ENCODE measurements at regions not wholly inside any gene's neighbourhood (a gene's known extent, or its start where the extent isn't known, plus 50 kb on each side); places are given as distances from the start of the nearest gene placed in this dataset.

DNA sequence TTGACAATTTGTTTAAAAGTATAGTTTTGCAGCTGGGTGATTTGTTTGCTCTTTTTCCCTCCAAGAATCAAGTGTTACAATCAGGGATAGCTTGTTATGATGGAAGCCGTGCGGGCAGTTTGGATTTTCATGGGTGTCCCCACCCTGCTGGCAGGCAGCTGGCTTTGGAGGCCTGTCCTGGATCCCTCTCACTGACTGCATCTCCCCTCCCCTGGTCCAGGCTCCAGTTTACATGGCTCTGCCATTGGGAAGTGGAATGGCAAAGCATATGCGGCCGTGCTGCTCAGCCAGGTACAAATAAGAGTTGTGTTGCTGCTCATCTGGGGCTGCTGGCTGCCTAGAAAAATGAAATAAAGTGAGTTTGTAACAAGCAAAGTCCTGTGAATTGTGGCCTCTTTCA is 76.0 kb downstream of the CXCL12 start:
- Histone ChIP-seq H3K27me3 (no peaks in the 10 kb centered on the region), H3K36me3 (no peaks in the 10 kb centered on the region), H3K9me3 (no peaks in the 10 kb centered on the region), H3K27ac (replicated peaks in 1 of 4) (peak overlapping the region in 1 of 4 donors; percentile 50), H3K4me3 (no peak overlapping the region), H3K4me1 (peaks cover 4 to 32% (median 23%) of the 10 kb centered on the region in 4 donors)
- TF ChIP-seq POLR2A (IDR thresholded peaks at IDR 0.05; ENCODE audit: low read depth) (no peak), POLR2AphosphoS5 (IDR thresholded peaks at IDR 0.05) (no peak), EP300 (IDR thresholded peaks at IDR 0.05) (no peak)
- TF ChIP-seq, protein P1, sequence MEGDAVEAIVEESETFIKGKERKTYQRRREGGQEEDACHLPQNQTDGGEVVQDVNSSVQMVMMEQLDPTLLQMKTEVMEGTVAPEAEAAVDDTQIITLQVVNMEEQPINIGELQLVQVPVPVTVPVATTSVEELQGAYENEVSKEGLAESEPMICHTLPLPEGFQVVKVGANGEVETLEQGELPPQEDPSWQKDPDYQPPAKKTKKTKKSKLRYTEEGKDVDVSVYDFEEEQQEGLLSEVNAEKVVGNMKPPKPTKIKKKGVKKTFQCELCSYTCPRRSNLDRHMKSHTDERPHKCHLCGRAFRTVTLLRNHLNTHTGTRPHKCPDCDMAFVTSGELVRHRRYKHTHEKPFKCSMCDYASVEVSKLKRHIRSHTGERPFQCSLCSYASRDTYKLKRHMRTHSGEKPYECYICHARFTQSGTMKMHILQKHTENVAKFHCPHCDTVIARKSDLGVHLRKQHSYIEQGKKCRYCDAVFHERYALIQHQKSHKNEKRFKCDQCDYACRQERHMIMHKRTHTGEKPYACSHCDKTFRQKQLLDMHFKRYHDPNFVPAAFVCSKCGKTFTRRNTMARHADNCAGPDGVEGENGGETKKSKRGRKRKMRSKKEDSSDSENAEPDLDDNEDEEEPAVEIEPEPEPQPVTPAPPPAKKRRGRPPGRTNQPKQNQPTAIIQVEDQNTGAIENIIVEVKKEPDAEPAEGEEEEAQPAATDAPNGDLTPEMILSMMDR (IDR thresholded peaks at IDR 0.05), result no peak
- DNase-seq (ENCODE audit: extremely low spot score), result peak; percentile 88
- intact Hi-C loops (cut with DNase I), result no loop called here
- WGBS, result 61% methylated on average over 4 of the region's 4 CpGs

DNA sequence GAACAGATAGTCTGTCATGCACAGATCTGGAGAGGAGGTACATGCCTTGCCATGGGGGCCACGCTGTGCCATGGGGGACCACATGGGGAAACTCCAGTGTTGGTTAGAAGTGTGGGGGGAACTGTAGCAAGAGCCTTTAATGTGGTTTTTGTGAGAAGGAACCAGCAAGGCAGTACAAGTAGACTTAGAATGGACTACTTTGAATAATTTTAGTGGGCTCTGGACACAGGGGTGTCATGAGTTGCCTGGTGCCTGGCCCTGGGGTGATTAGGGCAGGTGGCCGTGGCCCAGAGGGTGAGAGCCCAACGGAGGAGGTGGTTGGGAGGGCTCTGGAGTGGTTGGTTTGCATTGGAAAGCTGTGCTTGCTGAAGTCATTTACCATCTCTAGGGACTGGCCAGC is 77.2 kb downstream of the CXCL12 start:
- Histone ChIP-seq H3K36me3 (no peaks in the 10 kb centered on the region), H3K4me1 (peaks cover 4 to 32% (median 23%) of the 10 kb centered on the region in 4 donors), H3K4me3 (no peak overlapping the region), H3K27ac (replicated peaks in 1 of 4) (no peak overlapping the region), H3K27me3 (no peaks in the 10 kb centered on the region), H3K9me3 (no peaks in the 10 kb centered on the region)
- intact Hi-C loops (cut with DNase I), result no loop called here
- WGBS, result 84% methylated on average over 3 of the region's 3 CpGs
- TF ChIP-seq EP300 (IDR thresholded peaks at IDR 0.05) (no peak), POLR2AphosphoS5 (IDR thresholded peaks at IDR 0.05) (no peak), POLR2A (IDR thresholded peaks at IDR 0.05; ENCODE audit: low read depth) (no peak)
- TF ChIP-seq, protein P1 (IDR thresholded peaks at IDR 0.05), result no peak
- peak; percentile 72 for DNase-seq (ENCODE audit: extremely low spot score)

DNA sequence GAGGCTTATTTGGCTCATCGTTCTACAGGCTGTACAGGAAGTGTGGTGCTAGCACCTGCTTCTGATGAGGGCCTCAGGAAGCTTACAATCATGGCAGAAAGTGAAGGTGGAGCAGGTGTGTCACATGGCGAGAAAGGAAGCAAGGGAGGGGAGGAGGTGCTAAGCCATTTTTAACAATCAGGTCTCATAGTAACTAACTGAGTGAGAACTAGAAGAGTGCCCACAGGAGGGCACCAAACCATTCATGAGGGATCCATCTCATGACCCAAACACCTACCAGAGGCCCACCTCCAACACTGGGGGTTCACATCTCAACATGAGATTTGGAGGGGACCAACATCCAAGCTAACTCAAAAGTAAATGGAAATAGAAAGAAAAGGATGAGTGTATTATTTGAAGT is 78.1 kb downstream of the CXCL12 start:
- 90% methylated on average over 2 of the region's 2 CpGs for WGBS
- no peak overlapping the region for H3K27ac ChIP-seq (replicated peaks in 1 of 4)

DNA sequence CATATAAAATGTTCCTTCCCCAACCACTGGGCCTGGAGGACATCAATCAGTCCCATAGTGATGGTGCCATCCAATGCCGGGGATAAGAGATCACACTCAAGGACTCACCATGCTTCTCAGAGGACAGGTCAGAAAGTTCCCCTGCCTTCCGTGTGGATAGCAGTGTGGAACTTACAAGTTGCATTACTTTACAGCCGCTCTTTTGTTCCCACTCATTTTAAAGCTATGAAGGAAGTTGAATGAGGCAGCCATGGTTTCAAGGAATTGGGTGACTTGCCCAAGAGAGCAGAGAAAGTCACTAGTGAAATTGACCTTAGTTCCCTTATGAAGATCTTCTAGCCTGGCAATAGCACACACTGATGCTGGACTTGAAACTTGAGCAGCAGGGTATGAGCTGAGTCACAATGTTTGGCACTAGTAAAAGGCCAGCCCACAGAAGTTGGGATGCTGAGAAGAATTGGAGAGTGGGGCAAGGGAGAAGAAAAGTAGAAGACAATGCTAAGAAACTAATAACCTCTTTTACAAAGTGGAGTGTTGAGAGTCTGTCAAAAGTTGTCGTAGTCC is 78.7 kb downstream of the CXCL12 start:
- 50% methylated on average over 4 of the region's 4 CpGs for WGBS
- intact Hi-C loops (cut with DNase I), result no loop called here
- DNase-seq (ENCODE audit: extremely low spot score), result peak; percentile 64
- Histone ChIP-seq H3K27ac (replicated peaks in 1 of 4) (no peak overlapping the region), H3K27me3 (no peaks in the 10 kb centered on the region), H3K36me3 (no peaks in the 10 kb centered on the region), H3K4me1 (peaks cover 4 to 32% (median 25%) of the 10 kb centered on the region in 4 donors), H3K4me3 (no peak overlapping the region), H3K9me3 (no peaks in the 10 kb centered on the region)
- TF ChIP-seq POLR2A (IDR thresholded peaks at IDR 0.05; ENCODE audit: low read depth), result no peak
- TF ChIP-seq, protein P1 (IDR thresholded peaks at IDR 0.05), result no peak
- TF ChIP-seq POLR2AphosphoS5 (IDR thresholded peaks at IDR 0.05), result no peak
- no peak for TF ChIP-seq EP300 (IDR thresholded peaks at IDR 0.05)

More for the DNA sequence above, 78.1 kb downstream of the CXCL12 start:
- TF ChIP-seq POLR2A (IDR thresholded peaks at IDR 0.05; ENCODE audit: low read depth), result no peak
- TF ChIP-seq POLR2AphosphoS5 (IDR thresholded peaks at IDR 0.05), result no peak
- TF ChIP-seq EP300 (IDR thresholded peaks at IDR 0.05), result no peak
- TF ChIP-seq, protein P1 (IDR thresholded peaks at IDR 0.05), result no peak
- Histone ChIP-seq H3K4me3 (no peak overlapping the region), H3K36me3 (no peaks in the 10 kb centered on the region), H3K27me3 (no peaks in the 10 kb centered on the region), H3K9me3 (no peaks in the 10 kb centered on the region), H3K4me1 (peaks cover 4 to 32% (median 24%) of the 10 kb centered on the region in 4 donors)
- peak; percentile 83 for DNase-seq (ENCODE audit: extremely low spot score)
- intact Hi-C loops (cut with DNase I), result no loop called here
